ENCODE measurements at regions not wholly inside any gene's neighbourhood (a gene's known extent, or its start where the extent isn't known, plus 50 kb on each side); places are given as distances from the start of the nearest gene placed in this dataset.

DNA sequence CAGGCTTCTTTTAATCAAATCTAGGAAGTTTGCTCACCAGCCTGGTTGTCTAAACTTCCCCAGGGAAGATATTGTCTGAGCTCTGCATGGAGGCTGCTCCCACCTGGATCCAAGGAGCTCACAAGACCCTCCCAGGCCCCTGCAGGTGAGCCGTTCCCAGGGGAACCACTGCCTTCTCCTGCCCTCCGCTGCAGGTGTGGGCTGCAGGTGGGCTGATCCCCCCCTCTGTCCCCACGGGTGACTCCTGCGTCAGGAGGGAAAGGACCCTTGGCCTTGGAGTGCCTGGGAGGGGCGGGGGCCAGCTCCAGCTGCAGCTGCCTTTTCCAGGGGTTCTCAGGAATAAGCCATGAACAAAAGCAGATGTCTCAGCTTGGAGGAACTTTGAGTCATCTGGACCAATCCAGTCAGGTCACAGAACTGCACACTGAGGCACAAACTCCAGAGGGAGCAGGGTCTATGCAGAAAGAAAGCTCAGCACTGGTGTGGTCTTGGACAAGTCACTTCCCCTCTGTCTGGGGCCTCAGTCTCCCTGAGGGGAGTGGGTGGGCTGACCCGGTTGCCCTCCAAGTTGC lies 246.6 kb upstream of the RTL1 start:
- Histone ChIP-seq H3K27ac (ENCODE audit: low read length) (no peak overlapping the region), H3K9me3 (ENCODE audit: control insufficient read depth in 2 of 2, low read length in 2 of 2) (peaks cover 0 to 2% of the 10 kb centered on the region in 2 donors), H3K27me3 (ENCODE audit: control insufficient read depth in 1 of 2, insufficient read depth in 2 of 2, low read length in 2 of 2) (peaks cover 0 to 2% of the 10 kb centered on the region in 2 donors), H3K4me1 (ENCODE audit: control insufficient read depth, insufficient read depth, low read length) (no peaks in the 10 kb centered on the region), H3K9ac (ENCODE audit: low read length in 2 of 2) (no peak overlapping the region), H3K4me3 (ENCODE audit: low read length in 2 of 2) (no peak overlapping the region), H3K36me3 (ENCODE audit: control insufficient read depth in 2 of 2, insufficient read depth in 2 of 2, low read length in 2 of 2) (no peaks in the 10 kb centered on the region)

DNA sequence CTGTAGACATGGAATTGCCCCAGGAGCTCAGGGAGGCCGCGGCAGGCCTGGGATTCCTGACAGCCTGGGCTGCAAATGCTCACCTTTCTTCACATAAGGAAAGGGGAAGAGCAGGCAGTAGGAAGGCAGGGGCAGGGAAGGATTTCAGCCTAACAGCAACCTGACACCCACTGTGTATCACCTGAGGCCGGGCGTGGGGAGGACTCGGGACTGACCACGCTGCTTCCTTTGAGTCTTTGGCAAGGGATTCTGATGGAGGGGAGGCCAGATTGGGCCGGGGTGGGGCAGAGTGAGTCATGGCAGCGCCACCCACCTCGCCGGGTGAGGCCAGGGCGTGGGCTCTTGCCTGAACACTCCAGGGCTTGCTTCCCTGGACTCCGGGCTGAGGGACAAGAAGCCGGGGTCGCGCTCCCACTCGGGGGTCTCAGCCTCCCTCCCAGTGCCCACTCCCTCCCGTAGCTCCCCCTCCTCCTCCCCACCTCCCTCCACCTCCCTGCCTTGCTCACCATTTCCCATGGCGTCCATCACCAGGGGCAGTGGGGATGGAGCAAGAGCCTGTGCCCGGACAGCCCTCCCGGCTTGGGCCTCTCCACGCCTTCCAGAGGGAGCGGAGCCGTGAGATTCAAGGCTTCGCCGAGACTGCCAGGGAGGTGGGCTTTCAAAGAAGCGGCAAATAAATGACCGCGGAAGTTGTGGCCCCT lies 247.9 kb upstream of the RTL1 start:
- Histone ChIP-seq H3K4me1 (ENCODE audit: control insufficient read depth, insufficient read depth, low read length) (no peaks in the 10 kb centered on the region), H3K27me3 (ENCODE audit: control insufficient read depth in 1 of 2, insufficient read depth in 2 of 2, low read length in 2 of 2) (peaks cover 0 to 2% of the 10 kb centered on the region in 2 donors), H3K4me3 (ENCODE audit: low read length in 2 of 2) (no peak overlapping the region), H3K9ac (ENCODE audit: low read length in 2 of 2) (no peak overlapping the region), H3K36me3 (ENCODE audit: control insufficient read depth in 2 of 2, insufficient read depth in 2 of 2, low read length in 2 of 2) (no peaks in the 10 kb centered on the region), H3K9me3 (ENCODE audit: control insufficient read depth in 2 of 2, low read length in 2 of 2) (peaks cover 0 to 2% of the 10 kb centered on the region in 2 donors), H3K27ac (ENCODE audit: low read length) (no peak overlapping the region)

DNA sequence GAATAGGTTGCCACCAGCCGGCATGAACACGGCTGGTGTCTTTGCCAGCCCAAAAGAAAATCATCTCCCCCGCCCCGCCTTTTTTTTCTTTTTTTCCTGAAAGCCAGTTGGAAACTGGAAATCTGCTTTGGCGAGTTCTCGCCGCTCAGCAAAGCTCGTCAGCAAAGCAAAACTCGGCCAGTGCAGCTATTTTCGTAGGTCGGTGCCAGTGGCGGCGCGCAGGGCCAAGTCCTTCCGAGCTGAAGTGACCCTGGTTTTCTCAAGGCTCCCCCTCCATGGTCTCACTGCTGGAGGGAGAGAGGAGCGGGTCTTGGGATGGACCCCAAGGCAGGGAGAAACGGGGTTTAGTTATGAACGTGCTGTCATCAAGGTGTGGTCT lies 248.4 kb upstream of the RTL1 start:
- H3K27ac ChIP-seq (ENCODE audit: low read length): no peak overlapping the region
- no peak overlapping the region for H3K9ac ChIP-seq (ENCODE audit: low read length in 2 of 2)
- no peaks in the 10 kb centered on the region for H3K36me3 ChIP-seq (ENCODE audit: control insufficient read depth in 2 of 2, insufficient read depth in 2 of 2, low read length in 2 of 2)
- peaks cover 0 to 2% of the 10 kb centered on the region in 2 donors for H3K9me3 ChIP-seq (ENCODE audit: control insufficient read depth in 2 of 2, low read length in 2 of 2)
- H3K4me3 ChIP-seq (ENCODE audit: low read length in 2 of 2): no peak overlapping the region
- no peaks in the 10 kb centered on the region for H3K4me1 ChIP-seq (ENCODE audit: control insufficient read depth, insufficient read depth, low read length)
- H3K27me3 ChIP-seq (ENCODE audit: control insufficient read depth in 1 of 2, insufficient read depth in 2 of 2, low read length in 2 of 2): peaks cover 0 to 2% of the 10 kb centered on the region in 2 donors

DNA sequence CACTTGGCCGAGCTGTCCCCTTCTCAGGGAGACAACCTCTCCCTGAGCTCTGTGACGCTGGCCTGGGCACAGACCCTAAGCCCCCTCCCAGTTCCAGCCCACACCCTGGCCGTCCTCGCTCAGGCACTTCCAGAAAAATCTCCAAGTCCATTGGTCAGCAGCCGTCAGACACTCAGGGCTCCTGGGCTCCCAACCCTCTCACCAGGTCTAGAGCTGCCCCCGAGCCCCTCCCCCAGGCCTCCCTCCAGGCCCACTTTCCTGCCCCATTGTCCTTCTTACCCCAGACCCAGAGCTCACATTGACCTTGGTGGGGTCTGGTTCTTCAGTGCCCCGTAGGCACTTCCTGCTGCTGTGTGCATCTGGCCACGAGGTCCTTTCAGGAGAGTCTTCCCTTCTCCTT lies 249.3 kb upstream of the RTL1 start:
- Histone ChIP-seq H3K27ac (ENCODE audit: low read length) (no peak overlapping the region), H3K4me1 (ENCODE audit: control insufficient read depth, insufficient read depth, low read length) (no peaks in the 10 kb centered on the region), H3K4me3 (ENCODE audit: low read length in 2 of 2) (no peak overlapping the region), H3K36me3 (ENCODE audit: control insufficient read depth in 2 of 2, insufficient read depth in 2 of 2, low read length in 2 of 2) (no peaks in the 10 kb centered on the region), H3K9me3 (ENCODE audit: control insufficient read depth in 2 of 2, low read length in 2 of 2) (peaks cover 0 to 2% of the 10 kb centered on the region in 2 donors), H3K9ac (ENCODE audit: low read length in 2 of 2) (no peak overlapping the region), H3K27me3 (ENCODE audit: control insufficient read depth in 1 of 2, insufficient read depth in 2 of 2, low read length in 2 of 2) (peaks cover 0 to 2% of the 10 kb centered on the region in 2 donors)

DNA sequence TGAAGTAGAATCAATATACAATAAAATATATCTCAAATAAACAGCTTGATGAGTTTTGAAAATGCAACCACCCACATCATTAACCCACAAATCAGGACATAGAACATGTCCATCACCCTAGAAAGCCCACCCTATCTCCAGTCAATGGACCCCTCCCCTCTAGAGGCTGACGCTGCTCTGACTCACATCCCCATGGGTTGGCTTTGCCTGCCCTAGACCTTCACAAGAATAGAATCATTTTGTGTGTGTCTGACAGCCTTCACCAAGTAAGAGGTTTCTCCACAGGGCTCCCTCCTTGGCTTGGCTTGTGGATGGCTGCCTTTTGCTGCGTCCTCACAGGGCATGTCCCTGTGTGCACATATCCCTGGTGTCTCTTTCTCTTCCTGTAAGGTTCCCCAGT lies 250.2 kb upstream of the RTL1 start:
- H3K4me1 ChIP-seq (ENCODE audit: control insufficient read depth, insufficient read depth, low read length): no peaks in the 10 kb centered on the region
- no peak overlapping the region for H3K9ac ChIP-seq (ENCODE audit: low read length in 2 of 2)
- H3K4me3 ChIP-seq (ENCODE audit: low read length in 2 of 2): no peak overlapping the region
- H3K9me3 ChIP-seq (ENCODE audit: control insufficient read depth in 2 of 2, low read length in 2 of 2): no peaks in the 10 kb centered on the region
- no peaks in the 10 kb centered on the region for H3K36me3 ChIP-seq (ENCODE audit: control insufficient read depth in 2 of 2, insufficient read depth in 2 of 2, low read length in 2 of 2)
- H3K27ac ChIP-seq (ENCODE audit: low read length): no peak overlapping the region
- H3K27me3 ChIP-seq (ENCODE audit: control insufficient read depth in 1 of 2, insufficient read depth in 2 of 2, low read length in 2 of 2): peaks cover 0 to 2% of the 10 kb centered on the region in 2 donors

DNA sequence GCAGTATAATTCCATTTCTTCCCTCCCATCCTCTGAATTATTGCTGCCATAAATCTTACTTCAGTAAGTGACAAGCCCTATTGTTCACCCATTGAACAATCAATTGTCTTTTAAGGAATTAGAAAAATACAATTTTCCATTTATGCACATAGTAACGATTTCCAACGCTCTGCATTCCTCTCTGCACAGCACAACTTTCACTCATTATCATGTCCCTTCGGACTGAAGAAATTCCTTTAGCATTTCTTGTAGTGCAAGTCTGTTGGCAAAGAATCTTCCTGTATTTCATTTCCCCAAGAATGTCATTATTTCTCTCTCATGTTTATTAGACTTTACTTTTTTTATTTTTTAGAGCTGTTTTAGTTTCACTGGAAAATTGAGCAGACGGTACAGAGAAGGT lies 252.1 kb upstream of the RTL1 start:
- H3K27ac ChIP-seq (ENCODE audit: low read length): no peak overlapping the region
- no peaks in the 10 kb centered on the region for H3K36me3 ChIP-seq (ENCODE audit: control insufficient read depth in 2 of 2, insufficient read depth in 2 of 2, low read length in 2 of 2)
- no peak overlapping the region for H3K4me3 ChIP-seq (ENCODE audit: low read length in 2 of 2)
- no peaks in the 10 kb centered on the region for H3K4me1 ChIP-seq (ENCODE audit: control insufficient read depth, insufficient read depth, low read length)
- H3K27me3 ChIP-seq (ENCODE audit: control insufficient read depth in 1 of 2, insufficient read depth in 2 of 2, low read length in 2 of 2): peaks cover 0 to 2% of the 10 kb centered on the region in 2 donors
- H3K9ac ChIP-seq (ENCODE audit: low read length in 2 of 2): no peak overlapping the region
- H3K9me3 ChIP-seq (ENCODE audit: control insufficient read depth in 2 of 2, low read length in 2 of 2): no peaks in the 10 kb centered on the region

DNA sequence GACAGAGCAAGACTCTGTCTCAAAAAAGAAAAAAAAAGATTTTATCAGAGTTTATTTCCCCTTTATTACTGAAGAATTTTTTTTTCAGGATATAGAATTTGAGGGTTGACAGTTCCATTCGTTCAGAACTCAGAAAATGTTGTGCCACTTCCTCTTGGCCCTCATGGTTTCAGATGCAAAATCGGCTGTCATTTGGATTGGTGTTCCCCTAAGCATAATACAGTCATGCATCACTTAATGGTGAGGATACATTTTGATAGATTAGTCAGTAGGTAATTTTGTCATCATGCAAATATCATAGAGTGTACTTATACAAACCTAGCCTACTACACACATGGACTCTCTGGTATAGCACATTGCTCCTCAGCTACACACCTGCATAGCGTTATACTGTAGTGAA lies 263.9 kb upstream of the RTL1 start:
- H3K4me3 ChIP-seq (ENCODE audit: low read length in 2 of 2): no peak overlapping the region
- no peaks in the 10 kb centered on the region for H3K4me1 ChIP-seq (ENCODE audit: control insufficient read depth, insufficient read depth, low read length)
- no peaks in the 10 kb centered on the region for H3K36me3 ChIP-seq (ENCODE audit: control insufficient read depth in 2 of 2, insufficient read depth in 2 of 2, low read length in 2 of 2)
- peaks cover 0 to 2% of the 10 kb centered on the region in 2 donors for H3K27me3 ChIP-seq (ENCODE audit: control insufficient read depth in 1 of 2, insufficient read depth in 2 of 2, low read length in 2 of 2)
- no peak overlapping the region for H3K9ac ChIP-seq (ENCODE audit: low read length in 2 of 2)
- peaks cover 3 to 10% of the 10 kb centered on the region in 2 donors for H3K9me3 ChIP-seq (ENCODE audit: control insufficient read depth in 2 of 2, low read length in 2 of 2)
- H3K27ac ChIP-seq (ENCODE audit: low read length): no peak overlapping the region

DNA sequence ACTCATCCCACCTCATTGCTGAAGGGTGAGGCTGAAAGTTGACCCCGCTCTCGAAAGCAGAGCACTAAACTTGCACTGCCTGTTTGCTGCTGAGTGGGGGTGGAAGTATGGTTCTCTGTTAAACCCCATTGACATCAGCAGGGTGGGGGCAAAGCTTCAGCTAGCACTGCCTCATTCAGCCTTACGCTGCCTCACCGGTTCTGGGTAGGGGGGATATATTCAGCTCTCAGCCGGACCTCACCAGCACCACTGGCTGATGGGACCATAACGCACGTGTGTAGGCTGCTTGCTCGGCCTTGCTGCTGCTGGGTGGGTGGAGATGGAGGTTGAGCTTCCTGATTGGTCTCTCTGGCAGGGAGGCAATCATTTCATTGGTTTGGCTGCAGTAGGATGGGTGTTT lies 265.7 kb upstream of the RTL1 start:
- H3K4me1 ChIP-seq (ENCODE audit: control insufficient read depth, insufficient read depth, low read length): no peaks in the 10 kb centered on the region
- H3K27ac ChIP-seq (ENCODE audit: low read length): no peak overlapping the region
- H3K4me3 ChIP-seq (ENCODE audit: low read length in 2 of 2): no peak overlapping the region
- peaks cover 8 to 16% of the 10 kb centered on the region in 2 donors for H3K9me3 ChIP-seq (ENCODE audit: control insufficient read depth in 2 of 2, low read length in 2 of 2)
- no peaks in the 10 kb centered on the region for H3K36me3 ChIP-seq (ENCODE audit: control insufficient read depth in 2 of 2, insufficient read depth in 2 of 2, low read length in 2 of 2)
- H3K27me3 ChIP-seq (ENCODE audit: control insufficient read depth in 1 of 2, insufficient read depth in 2 of 2, low read length in 2 of 2): peaks cover 0 to 2% of the 10 kb centered on the region in 2 donors
- no peak overlapping the region for H3K9ac ChIP-seq (ENCODE audit: low read length in 2 of 2)

DNA sequence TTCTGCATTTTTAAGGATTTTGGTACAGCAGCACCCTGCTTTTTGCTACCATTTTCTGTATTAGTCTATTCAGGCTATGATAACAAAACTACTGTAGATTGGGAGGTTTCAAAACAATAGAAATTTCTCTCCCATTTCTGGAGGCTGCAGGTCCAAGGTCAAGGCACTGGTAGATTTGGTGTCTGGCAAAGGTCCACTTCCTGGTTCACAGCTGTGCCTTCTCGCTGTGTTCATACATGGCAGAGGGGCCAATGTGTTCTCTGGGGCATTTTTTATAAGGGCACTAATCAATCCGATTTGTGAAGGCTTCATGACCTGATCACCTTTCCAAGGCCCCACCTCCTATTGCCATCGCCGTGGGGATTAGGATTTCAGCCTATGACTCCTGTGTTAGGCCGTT lies 268.1 kb upstream of the RTL1 start:
- H3K36me3 ChIP-seq (ENCODE audit: control insufficient read depth in 2 of 2, insufficient read depth in 2 of 2, low read length in 2 of 2): no peaks in the 10 kb centered on the region
- H3K9ac ChIP-seq (ENCODE audit: low read length in 2 of 2): no peak overlapping the region
- H3K4me1 ChIP-seq (ENCODE audit: control insufficient read depth, insufficient read depth, low read length): no peaks in the 10 kb centered on the region
- H3K9me3 ChIP-seq (ENCODE audit: control insufficient read depth in 2 of 2, low read length in 2 of 2): peaks cover 8 to 10% of the 10 kb centered on the region in 2 donors
- H3K27me3 ChIP-seq (ENCODE audit: control insufficient read depth in 1 of 2, insufficient read depth in 2 of 2, low read length in 2 of 2): peaks cover 0 to 2% of the 10 kb centered on the region in 2 donors
- no peak overlapping the region for H3K27ac ChIP-seq (ENCODE audit: low read length)
- H3K4me3 ChIP-seq (ENCODE audit: low read length in 2 of 2): no peak overlapping the region

DNA sequence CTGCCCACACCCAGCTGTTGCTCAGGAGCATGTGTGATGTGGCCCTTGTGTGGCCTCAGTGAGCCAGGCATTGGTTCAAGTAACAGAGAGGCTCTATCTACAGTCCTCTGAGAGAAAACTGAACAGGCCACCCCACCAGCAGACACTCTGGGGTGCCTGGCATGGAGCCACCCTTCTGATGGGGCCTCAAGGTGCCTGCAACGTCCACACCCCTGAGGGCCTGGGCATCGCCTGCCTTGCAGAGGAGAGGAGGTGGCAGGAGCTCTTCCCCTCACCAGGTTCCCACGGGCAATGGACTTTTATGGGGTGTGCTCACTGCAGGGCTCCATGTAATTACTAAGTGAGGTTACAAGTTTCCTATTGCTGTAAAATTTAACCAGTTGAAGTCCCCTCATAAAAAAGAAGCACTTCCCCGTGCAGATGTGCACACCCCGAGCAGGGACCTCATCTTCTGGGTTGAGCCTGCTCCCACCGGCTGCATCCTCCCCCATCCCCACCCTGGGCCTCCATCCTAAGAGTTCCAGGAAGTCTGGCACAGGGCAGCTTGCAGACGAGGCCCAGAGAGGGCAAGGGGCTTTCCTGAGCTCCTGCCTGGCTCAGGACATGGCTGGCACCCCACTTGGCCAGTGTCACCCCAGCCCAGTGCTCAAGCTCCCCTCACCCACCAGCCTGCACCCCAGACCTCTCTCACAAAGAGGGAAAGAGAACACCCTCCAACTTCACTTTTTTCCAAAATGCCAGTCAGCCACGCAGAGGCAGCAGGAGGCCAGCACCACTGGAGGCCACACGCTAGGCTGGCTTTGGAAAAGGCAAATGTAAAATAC lies 270.4 kb upstream of the RTL1 start:
- Histone ChIP-seq H3K4me1 (ENCODE audit: control insufficient read depth, insufficient read depth, low read length) (no peaks in the 10 kb centered on the region), H3K36me3 (ENCODE audit: control insufficient read depth in 2 of 2, insufficient read depth in 2 of 2, low read length in 2 of 2) (no peaks in the 10 kb centered on the region), H3K4me3 (ENCODE audit: low read length in 2 of 2) (no peak overlapping the region), H3K27me3 (ENCODE audit: control insufficient read depth in 1 of 2, insufficient read depth in 2 of 2, low read length in 2 of 2) (peaks cover 0 to 2% of the 10 kb centered on the region in 2 donors), H3K9ac (ENCODE audit: low read length in 2 of 2) (no peak overlapping the region), H3K27ac (ENCODE audit: low read length) (no peak overlapping the region), H3K9me3 (ENCODE audit: control insufficient read depth in 2 of 2, low read length in 2 of 2) (peaks cover 6 to 8% of the 10 kb centered on the region in 2 donors)

DNA sequence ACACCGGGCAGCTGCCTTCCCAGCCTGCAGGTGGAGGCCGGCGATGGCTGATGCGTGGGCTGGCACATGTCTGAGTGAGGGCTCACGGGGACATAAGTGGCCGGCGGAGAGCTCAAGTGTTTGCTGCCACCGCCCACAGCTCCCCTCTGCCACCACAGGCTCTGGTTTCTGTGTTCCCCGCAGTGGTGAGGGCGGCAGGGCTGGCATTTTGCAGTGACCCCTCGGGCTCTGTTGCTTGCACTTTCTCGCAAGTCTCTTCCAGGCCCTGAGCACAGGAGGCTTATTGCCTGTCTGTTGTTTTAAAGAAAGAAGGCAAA lies 271.0 kb upstream of the RTL1 start:
- peaks cover 6 to 8% of the 10 kb centered on the region in 2 donors for H3K9me3 ChIP-seq (ENCODE audit: control insufficient read depth in 2 of 2, low read length in 2 of 2)
- no peaks in the 10 kb centered on the region for H3K36me3 ChIP-seq (ENCODE audit: control insufficient read depth in 2 of 2, insufficient read depth in 2 of 2, low read length in 2 of 2)
- no peaks in the 10 kb centered on the region for H3K4me1 ChIP-seq (ENCODE audit: control insufficient read depth, insufficient read depth, low read length)
- no peak overlapping the region for H3K9ac ChIP-seq (ENCODE audit: low read length in 2 of 2)
- H3K4me3 ChIP-seq (ENCODE audit: low read length in 2 of 2): no peak overlapping the region
- no peak overlapping the region for H3K27ac ChIP-seq (ENCODE audit: low read length)
- no peaks in the 10 kb centered on the region for H3K27me3 ChIP-seq (ENCODE audit: control insufficient read depth in 1 of 2, insufficient read depth in 2 of 2, low read length in 2 of 2)

Data from stomach smooth muscle (tissue), 2 donors.